ENCODE measurements at regions not wholly inside any gene's neighbourhood (a gene's known extent, or its start where the extent isn't known, plus 50 kb on each side); places are given as distances from the start of the nearest gene placed in this dataset.
A peak's percentile ranks its signal among the peaks of the same experiment; 100 is the strongest.

DNA sequence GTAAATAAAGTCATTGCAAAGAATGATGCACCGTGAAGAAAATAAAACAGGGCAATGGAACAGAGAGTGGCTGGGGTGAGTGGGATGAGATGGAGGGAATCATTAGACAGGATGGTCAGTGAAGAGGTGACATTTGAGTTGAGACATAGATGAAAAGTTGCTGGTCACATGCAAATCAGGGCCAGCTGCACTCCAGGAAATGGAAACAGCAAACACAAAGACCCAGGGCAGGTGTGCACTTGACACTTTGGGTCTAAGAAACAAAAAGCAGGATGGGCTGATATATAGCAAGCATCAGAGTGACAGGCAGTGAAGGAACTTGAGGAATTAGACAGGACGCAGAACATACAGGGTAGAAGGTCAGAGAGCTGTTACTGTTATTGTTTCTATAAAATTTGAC is 171.5 kb upstream of the RIPOR2 start:
- ATAC-seq (no peak), DNase-seq (no peak)
- Mint-ChIP-seq H3K36me3 (ENCODE audit: low read depth) (peaks cover 15% of the 10 kb centered on the region), H3K4me3 (no peak overlapping the region), H3K27me3 (no peaks in the 10 kb centered on the region), H3K4me1 (peaks cover 9% of the 10 kb centered on the region), H3K27ac (no peak overlapping the region)
- H3K9me3 ChIP-seq (ENCODE audit: control insufficient read depth, low read length, poor library complexity, severe bottlenecking), result no peaks in the 10 kb centered on the region

DNA sequence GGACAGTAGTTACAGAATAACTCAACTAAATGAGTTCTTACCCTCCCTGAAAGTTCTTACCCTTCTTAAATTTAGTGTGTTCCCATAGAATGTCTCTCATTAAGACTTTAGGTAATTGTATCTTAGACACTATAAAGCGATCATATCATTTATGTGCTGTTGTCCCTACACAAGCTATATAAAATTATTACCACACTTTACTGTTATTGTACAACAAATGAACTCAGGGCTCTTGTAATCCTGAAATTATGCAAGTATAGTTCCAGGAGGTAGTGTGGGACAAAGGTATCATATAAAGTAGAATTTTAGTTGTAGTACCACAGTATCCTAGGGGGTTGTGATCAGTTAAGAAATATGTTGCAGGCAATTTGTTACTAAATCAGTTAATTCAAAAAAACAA is 167.4 kb upstream of the CARMIL1 start:
- no peak overlapping the region for H3K4me3 Mint-ChIP-seq
- H3K27ac Mint-ChIP-seq, result no peak overlapping the region
- no peak for DNase-seq
- H3K9me3 ChIP-seq (ENCODE audit: control insufficient read depth, low read length, poor library complexity, severe bottlenecking), result no peaks in the 10 kb centered on the region
- no peak for ATAC-seq
- peaks cover 13% of the 10 kb centered on the region for H3K4me1 Mint-ChIP-seq
- H3K36me3 Mint-ChIP-seq (ENCODE audit: low read depth), result peaks cover 14% of the 10 kb centered on the region
- no peaks in the 10 kb centered on the region for H3K27me3 Mint-ChIP-seq

DNA sequence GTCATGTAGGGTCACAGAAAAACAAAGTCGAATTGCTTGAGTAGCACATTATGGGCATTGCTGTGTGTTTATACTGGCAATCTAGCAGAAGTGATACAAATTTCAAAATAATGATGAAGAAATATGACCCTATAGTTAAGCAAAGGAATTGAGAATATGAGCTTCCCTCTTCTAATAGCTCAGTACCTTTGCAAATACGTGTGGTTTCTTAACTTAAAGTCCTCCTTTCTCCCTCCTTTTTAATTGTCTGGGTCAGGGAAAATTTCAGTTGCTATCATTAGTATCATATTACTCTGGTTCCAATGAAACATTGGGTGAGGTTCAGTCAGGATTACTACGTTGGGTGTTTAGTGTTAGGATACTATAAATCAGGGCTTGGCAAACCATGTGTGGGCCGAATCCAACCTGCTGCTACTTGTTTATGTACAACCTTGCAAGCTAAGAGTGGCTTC is 166.8 kb upstream of the CARMIL1 start:
- no peaks in the 10 kb centered on the region for H3K9me3 ChIP-seq (ENCODE audit: control insufficient read depth, low read length, poor library complexity, severe bottlenecking)
- Mint-ChIP-seq H3K4me1 (peaks cover 10% of the 10 kb centered on the region), H3K36me3 (ENCODE audit: low read depth) (peaks cover 9% of the 10 kb centered on the region), H3K4me3 (no peak overlapping the region), H3K27ac (no peak overlapping the region), H3K27me3 (no peaks in the 10 kb centered on the region)
- ATAC-seq, result no peak
- no peak for DNase-seq

DNA sequence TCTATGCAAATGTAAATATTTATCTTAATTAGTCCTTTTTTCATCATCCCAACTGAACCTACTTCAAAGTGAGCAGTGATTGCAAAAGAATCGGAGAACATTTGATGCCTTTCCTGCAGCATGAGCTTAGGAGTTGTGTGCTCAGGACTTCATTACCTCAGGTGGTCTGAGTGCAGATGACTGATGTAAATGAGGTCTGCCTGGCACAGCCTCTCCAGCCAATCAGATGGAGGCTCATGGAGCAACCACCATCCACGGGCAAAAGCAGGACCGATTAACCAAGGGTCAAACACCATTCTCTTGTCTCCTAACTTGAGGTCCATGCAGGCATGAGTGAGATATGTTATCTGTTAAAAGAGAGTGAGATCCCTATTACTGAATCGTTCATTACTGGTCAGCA is 165.7 kb upstream of the CARMIL1 start:
- H3K27me3 Mint-ChIP-seq, result no peaks in the 10 kb centered on the region
- H3K4me3 Mint-ChIP-seq, result no peak overlapping the region
- no peaks in the 10 kb centered on the region for H3K9me3 ChIP-seq (ENCODE audit: control insufficient read depth, low read length, poor library complexity, severe bottlenecking)
- ATAC-seq (no peak), DNase-seq (no peak)
- peaks cover 5% of the 10 kb centered on the region for H3K36me3 Mint-ChIP-seq (ENCODE audit: low read depth)
- peak overlapping the region; percentile 19 for H3K27ac Mint-ChIP-seq
- peaks cover 17% of the 10 kb centered on the region for H3K4me1 Mint-ChIP-seq

DNA sequence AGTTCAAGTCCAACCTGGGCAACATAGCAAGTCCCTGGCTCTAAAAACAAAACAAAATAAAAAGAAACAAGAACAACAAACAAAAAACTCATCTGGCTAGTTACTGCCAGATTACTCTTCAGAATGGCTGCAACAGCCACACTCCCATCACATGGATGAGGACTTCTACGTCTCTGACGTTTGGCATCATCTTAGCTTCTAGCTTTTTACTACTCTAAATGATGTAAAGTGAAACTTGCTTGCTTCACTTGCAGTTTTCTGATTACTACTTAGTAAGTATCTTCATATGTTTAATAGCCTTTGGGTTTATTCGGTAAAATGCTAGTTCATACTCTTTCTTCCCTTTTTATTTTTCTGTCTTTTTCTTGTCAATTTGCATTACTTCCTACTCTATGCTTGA is 161.1 kb upstream of the CARMIL1 start:
- no peak overlapping the region for H3K4me3 Mint-ChIP-seq
- H3K4me1 Mint-ChIP-seq, result peaks cover 27% of the 10 kb centered on the region
- H3K27ac Mint-ChIP-seq, result peak overlapping the region; percentile 72

DNA sequence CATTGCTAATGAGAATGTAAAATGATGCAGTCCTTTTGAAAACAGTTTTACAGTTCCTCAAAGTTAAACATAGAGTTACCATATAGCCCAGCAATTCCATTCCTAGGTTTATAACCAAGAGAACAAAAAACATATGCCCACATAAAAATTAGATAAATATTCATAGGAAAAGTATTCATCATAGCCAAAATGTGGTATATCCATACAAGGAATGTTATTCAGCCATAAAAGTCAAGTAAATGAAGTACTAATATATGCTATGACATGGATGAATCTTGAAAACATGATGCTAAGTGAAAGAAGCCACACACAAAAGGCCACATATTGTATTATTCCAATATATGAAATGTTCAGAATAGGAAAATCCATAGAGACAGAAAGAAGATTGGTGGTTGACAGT is 158.0 kb upstream of the CARMIL1 start:
- peaks cover 16% of the 10 kb centered on the region for H3K36me3 Mint-ChIP-seq (ENCODE audit: low read depth)
- no peak for ATAC-seq
- H3K4me1 Mint-ChIP-seq, result peaks cover 38% of the 10 kb centered on the region
- H3K27me3 Mint-ChIP-seq, result no peaks in the 10 kb centered on the region
- H3K9me3 ChIP-seq (ENCODE audit: control insufficient read depth, low read length, poor library complexity, severe bottlenecking), result no peaks in the 10 kb centered on the region
- no peak for DNase-seq
- H3K27ac Mint-ChIP-seq, result no peak overlapping the region
- no peak overlapping the region for H3K4me3 Mint-ChIP-seq

More for the DNA sequence above, 161.1 kb upstream of the CARMIL1 start:
- DNase-seq (no peak), ATAC-seq (no peak)
- H3K9me3 ChIP-seq (ENCODE audit: control insufficient read depth, low read length, poor library complexity, severe bottlenecking), result no peaks in the 10 kb centered on the region
- Mint-ChIP-seq H3K27me3 (no peaks in the 10 kb centered on the region), H3K36me3 (ENCODE audit: low read depth) (peaks cover 8% of the 10 kb centered on the region)

DNA sequence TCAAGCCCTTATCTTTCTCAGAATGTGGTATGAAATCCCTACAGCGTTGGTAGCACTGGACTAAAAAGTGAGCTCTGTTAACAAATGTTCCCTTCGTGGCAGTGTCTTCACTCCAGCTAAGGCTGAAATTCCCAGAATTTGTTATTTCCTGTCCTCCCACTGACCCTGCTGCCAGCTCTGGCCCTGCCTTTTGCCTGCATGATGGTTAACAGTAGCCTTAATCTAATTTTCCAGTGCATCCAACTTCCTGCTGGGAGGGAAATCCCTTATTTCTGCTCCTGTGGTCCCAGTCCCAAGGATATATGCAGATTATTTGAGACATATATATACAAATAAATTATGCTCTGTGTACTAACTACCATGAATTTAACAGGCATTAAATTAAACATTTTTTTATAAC is 157.2 kb upstream of the CARMIL1 start:
- no peak for ATAC-seq
- H3K9me3 ChIP-seq (ENCODE audit: control insufficient read depth, low read length, poor library complexity, severe bottlenecking), result no peaks in the 10 kb centered on the region
- H3K27me3 Mint-ChIP-seq, result no peaks in the 10 kb centered on the region
- H3K4me3 Mint-ChIP-seq, result no peak overlapping the region
- H3K27ac Mint-ChIP-seq, result peak overlapping the region; percentile 27
- no peak for DNase-seq
- peaks cover 39% of the 10 kb centered on the region for H3K4me1 Mint-ChIP-seq
- peaks cover 16% of the 10 kb centered on the region for H3K36me3 Mint-ChIP-seq (ENCODE audit: low read depth)

DNA sequence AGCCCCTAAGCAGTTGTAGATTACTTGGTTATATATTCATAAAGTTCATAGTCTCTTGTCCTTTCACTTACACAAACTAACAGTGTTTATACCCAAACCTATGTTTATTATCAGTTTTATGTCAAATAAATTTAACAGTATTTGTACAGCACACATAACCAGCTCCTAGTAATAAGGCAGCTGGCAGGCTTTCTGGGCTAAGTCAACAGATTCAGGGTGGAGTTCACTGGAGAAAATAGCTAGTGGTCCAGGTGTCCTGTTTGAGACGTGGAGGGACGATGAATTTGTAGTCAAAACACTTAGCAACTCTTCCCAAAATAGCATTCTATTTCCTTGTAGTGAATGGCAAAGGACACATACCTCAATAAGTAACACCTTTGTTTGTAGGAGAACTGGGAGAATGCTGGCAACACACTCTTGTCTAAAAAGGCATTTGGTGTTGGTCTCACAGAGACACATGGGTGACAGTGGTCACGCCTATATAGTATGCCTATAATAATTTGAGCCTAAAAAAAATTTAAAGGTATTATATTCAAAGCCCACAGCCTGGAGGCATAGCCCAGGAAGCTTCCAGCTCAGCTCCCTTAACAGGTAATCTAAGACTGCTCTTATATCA is 156.4 kb upstream of the CARMIL1 start:
- H3K4me3 Mint-ChIP-seq, result no peak overlapping the region
- no peaks in the 10 kb centered on the region for H3K9me3 ChIP-seq (ENCODE audit: control insufficient read depth, low read length, poor library complexity, severe bottlenecking)
- ATAC-seq (no peak), DNase-seq (no peak)
- peaks cover 19% of the 10 kb centered on the region for H3K36me3 Mint-ChIP-seq (ENCODE audit: low read depth)
- peak overlapping the region; percentile 27 for H3K27ac Mint-ChIP-seq
- H3K4me1 Mint-ChIP-seq, result peaks cover 40% of the 10 kb centered on the region
- H3K27me3 Mint-ChIP-seq, result no peaks in the 10 kb centered on the region

DNA sequence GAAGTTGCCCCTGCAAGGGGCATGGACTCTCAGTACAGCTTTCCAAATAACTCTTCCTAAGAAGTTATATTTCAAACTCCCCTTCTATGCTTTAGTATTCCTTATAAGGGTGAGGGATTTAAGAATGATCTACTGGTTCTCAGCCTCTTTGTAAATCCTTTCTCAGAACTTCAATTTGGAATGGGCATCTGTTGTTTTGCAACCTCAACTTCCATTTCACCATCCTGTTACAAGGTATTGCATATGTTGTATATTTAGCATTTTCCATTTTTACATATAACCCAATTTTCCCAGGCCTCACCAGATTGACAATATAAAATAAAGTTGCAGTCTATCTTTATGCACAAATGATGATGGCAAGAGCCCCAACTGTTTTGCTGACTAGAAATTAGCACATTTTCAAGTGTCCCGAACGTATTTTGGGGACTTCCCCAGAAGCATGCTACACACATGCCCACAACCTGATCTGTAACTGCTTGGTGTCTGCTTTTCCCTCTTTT is 154.9 kb upstream of the CARMIL1 start:
- no peaks in the 10 kb centered on the region for H3K9me3 ChIP-seq (ENCODE audit: control insufficient read depth, low read length, poor library complexity, severe bottlenecking)
- H3K27me3 Mint-ChIP-seq, result no peaks in the 10 kb centered on the region
- H3K27ac Mint-ChIP-seq, result no peak overlapping the region
- peaks cover 20% of the 10 kb centered on the region for H3K36me3 Mint-ChIP-seq (ENCODE audit: low read depth)
- no peak overlapping the region for H3K4me3 Mint-ChIP-seq
- DNase-seq, result no peak
- H3K4me1 Mint-ChIP-seq, result peaks cover 28% of the 10 kb centered on the region
- ATAC-seq, result no peak

DNA sequence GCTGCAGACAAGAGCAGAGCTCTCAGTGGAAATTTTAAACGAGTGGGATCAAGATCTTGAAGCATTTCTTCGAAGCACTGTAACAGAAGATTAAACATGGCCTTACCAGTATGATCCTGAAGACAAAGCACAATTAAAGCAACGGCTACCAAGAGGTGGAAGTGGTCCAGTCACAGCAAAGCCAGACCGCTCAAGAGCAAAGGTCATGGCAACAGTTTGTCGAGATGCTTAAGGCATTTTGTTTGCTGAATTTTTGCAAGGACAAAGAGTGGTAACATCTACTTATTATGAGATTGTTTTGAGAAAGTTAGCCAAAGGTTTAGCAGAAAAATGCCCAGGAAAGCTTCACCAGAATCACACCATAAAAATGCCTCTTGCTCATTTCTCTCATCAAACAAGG is 153.4 kb upstream of the CARMIL1 start:
- Mint-ChIP-seq H3K4me1 (peaks cover 29% of the 10 kb centered on the region), H3K27me3 (no peaks in the 10 kb centered on the region), H3K36me3 (ENCODE audit: low read depth) (peaks cover 20% of the 10 kb centered on the region), H3K27ac (no peak overlapping the region), H3K4me3 (no peak overlapping the region)
- DNase-seq, result no peak
- H3K9me3 ChIP-seq (ENCODE audit: control insufficient read depth, low read length, poor library complexity, severe bottlenecking), result no peaks in the 10 kb centered on the region
- no peak for ATAC-seq

DNA sequence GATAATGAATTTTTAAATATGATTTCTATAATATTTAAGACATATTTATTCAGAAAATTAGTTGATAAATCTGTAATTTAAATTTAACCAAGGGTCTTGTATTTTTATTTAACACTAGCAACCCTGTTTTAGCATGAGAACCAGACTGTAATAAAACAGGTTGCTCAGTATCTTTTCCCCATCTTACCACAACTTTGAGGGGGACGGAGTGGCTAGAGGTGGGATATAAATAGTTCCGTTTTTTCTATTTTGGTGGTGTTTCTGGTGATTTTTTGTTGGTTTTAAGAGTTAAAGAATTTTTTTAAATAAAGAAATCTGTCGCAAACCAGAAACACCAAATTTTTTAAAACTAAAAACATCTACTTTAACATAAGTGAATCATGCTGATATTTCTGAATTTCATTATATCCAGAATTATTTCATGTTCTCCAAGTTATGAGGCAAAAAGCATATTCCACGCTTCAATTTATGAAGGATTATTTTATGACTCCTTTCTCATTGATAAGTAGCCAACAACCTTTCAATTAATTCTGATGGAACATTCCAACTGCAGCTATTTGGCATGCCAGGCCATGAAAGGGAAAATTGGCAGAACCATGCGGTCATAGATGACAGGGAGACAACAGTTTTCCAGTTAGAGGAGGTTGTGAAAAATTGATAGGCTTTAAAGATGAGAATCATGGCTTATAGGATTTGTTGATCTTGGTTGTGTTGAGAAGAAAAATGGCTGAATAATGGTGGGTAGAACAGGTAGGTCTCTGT is 151.9 kb upstream of the CARMIL1 start:
- peaks cover 16% of the 10 kb centered on the region for H3K36me3 Mint-ChIP-seq (ENCODE audit: low read depth)

DNA sequence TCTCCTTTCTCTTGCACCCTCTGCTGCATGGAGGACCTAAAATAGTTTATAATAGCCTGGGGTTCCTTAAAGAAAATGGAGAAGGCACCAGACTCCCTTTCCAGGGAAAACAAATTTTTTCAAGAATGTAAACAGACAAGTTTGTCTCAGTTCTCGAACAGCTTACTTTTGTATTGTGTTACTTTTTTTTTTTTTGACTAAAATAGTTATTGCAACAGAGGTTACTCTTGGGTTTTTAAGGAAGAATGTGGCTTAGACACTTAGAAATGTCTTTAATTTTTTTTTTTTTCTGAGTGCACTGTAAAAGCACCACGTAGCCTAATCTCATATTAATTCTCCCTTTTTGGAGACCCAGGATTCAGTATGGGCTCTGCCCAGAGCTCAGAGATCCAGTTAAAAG is 148.7 kb upstream of the CARMIL1 start:
- peaks cover 18% of the 10 kb centered on the region for H3K4me1 Mint-ChIP-seq
- no peak for DNase-seq
- no peaks in the 10 kb centered on the region for H3K27me3 Mint-ChIP-seq
- H3K27ac Mint-ChIP-seq, result no peak overlapping the region
- H3K9me3 ChIP-seq (ENCODE audit: control insufficient read depth, low read length, poor library complexity, severe bottlenecking), result no peaks in the 10 kb centered on the region
- no peak overlapping the region for H3K4me3 Mint-ChIP-seq
- no peak for ATAC-seq
- H3K36me3 Mint-ChIP-seq (ENCODE audit: low read depth), result peaks cover 6% of the 10 kb centered on the region

More for the DNA sequence above, 151.9 kb upstream of the CARMIL1 start:
- H3K4me3 Mint-ChIP-seq, result peak overlapping the region; percentile 5
- no peaks in the 10 kb centered on the region for H3K27me3 Mint-ChIP-seq
- H3K27ac Mint-ChIP-seq, result no peak overlapping the region
- H3K4me1 Mint-ChIP-seq, result peaks cover 27% of the 10 kb centered on the region
- no peak for ATAC-seq
- DNase-seq, result no peak
- no peaks in the 10 kb centered on the region for H3K9me3 ChIP-seq (ENCODE audit: control insufficient read depth, low read length, poor library complexity, severe bottlenecking)

DNA sequence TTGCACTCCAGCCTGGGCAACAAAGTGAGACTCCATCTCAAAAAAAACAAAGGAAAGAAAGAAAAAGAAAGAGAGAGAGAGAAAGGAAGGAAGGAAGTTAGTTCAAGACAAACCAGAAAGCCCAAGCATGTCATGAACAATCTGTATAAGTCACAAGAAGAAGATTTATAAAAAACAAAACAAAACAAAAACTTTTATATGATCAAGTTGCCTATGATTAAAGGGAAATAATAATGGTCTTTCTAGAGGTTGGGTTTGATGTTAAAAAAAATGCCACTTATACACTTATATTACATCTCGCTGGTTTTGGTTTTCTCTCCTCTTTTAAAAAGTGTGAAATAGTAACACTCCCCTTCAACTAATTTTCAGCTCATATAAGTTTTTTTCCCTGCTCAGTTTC is 146.2 kb upstream of the CARMIL1 start:
- no peak for ATAC-seq
- peak overlapping the region; percentile 79 for H3K27ac Mint-ChIP-seq

DNA sequence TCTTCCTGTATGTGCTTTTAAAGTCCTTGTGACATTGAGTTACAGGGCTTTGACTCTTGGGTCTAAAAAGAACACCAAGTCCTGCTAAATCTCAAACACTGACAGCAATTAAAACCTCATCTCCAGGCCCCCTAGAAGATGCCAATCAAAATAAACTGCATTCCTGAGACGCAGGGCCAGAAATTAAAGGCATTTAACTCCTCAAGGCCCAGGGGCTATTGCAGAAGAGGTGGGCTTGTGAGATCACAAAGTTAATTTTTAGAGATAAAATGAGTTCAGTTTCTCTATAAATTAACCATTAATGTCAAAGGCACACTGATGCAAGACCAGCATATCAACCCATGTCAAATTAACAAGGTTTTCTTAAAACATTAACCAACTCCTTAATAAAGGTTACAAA is 145.6 kb upstream of the CARMIL1 start:
- H3K36me3 Mint-ChIP-seq (ENCODE audit: low read depth), result peaks cover 4% of the 10 kb centered on the region
- no peak overlapping the region for H3K4me3 Mint-ChIP-seq
- H3K27me3 Mint-ChIP-seq, result no peaks in the 10 kb centered on the region
- no peaks in the 10 kb centered on the region for H3K9me3 ChIP-seq (ENCODE audit: control insufficient read depth, low read length, poor library complexity, severe bottlenecking)
- H3K4me1 Mint-ChIP-seq, result peaks cover 34% of the 10 kb centered on the region
- H3K27ac Mint-ChIP-seq, result no peak overlapping the region
- DNase-seq (no peak), ATAC-seq (no peak)

More for the DNA sequence above, 146.2 kb upstream of the CARMIL1 start:
- peaks cover 28% of the 10 kb centered on the region for H3K4me1 Mint-ChIP-seq
- H3K36me3 Mint-ChIP-seq (ENCODE audit: low read depth), result no peaks in the 10 kb centered on the region
- no peaks in the 10 kb centered on the region for H3K27me3 Mint-ChIP-seq
- H3K9me3 ChIP-seq (ENCODE audit: control insufficient read depth, low read length, poor library complexity, severe bottlenecking), result no peaks in the 10 kb centered on the region
- DNase-seq, result no peak
- peak overlapping the region; percentile 56 for H3K4me3 Mint-ChIP-seq
